GM18499 (cell line): ENCODE measurements at regions not wholly inside any gene's neighbourhood (a gene's known extent, or its start where the extent isn't known, plus 50 kb on each side); places are given as distances from the start of the nearest gene placed in this dataset.
A peak's percentile ranks its signal among the peaks of the same experiment; 100 is the strongest.
"Not testable (repeated sequence)": the region's sequence is repeated elsewhere in the genome, so short reads cannot be mapped to it uniquely, and the experiment has no call there.

Experiments
- ATAC-seq: cut with Tn5 transposase; IDR thresholded peaks from one replicate; pipeline ENCODE4 v1.9.1; 2021; ENCODE audit warnings: moderate number of reproducible peaks; ENCODE audit not compliant: insufficient read depth, unreplicated experiment

- ATAC-seq, result no peak
Observed at GRCh38 chr10:28354511-28354910, 51.6 kb upstream of the MPP7 start.

DNA sequence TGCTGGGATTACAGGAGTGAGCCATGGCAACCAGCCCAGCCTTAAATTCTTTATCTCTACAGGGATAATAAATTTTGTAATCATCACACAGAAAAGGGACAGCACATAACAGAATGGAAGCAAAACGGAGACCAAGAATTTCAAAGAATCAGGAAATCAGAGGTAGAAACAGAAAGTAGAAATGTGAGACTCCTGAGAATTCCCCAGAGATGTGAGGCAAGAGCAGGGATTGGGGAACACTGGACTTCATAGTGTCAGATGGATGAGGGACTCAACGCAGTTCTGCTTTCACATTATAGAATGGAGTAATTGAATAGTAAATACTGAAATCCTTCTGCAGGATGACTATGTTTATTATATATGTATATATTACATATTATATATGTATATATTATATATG lies 52.5 kb upstream of the MPP7 start:
- ATAC-seq, result no peak

DNA sequence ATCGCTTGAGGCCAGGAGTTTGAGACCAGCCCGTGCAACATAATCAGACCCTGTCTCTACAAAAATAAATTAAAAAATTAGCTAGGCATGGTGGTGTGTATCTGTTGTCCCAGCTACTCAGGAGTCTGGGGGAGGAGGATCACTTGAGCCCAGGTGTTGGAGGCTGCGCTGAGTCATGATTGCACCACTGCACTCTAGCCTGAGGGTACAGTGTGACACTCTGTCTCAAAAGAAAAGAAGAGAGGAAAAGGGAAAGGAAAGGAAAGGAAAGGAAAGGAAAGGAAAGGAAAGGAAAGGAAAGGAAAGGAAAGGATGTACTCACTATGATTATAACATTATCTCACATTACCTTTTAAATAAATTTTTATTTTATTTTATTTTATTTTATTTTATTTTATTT lies 56.5 kb upstream of the MPP7 start:
- no peak for ATAC-seq

- no peak for ATAC-seq
Observed at GRCh38 chr10:28360175-28360574, 57.3 kb upstream of the MPP7 start.

DNA sequence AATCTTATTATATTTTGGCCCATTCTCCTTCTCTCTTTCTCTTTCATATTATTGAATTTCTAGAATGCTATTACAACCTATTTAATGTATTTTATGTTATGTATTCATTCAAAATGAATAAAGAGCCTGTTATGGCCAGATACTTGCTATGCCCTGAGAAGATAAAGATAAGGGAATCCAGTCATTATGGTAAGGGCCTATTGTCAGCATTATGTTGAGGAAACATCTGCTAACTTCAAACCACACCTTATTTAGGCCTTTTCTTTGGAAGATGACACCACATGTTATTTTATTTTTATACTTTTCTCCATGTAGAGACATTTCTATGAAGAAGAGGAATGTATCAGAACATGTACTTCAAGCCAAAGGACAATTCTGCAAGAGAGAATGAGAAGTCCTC lies 60.5 kb upstream of the MPP7 start:
- no peak for ATAC-seq

DNA sequence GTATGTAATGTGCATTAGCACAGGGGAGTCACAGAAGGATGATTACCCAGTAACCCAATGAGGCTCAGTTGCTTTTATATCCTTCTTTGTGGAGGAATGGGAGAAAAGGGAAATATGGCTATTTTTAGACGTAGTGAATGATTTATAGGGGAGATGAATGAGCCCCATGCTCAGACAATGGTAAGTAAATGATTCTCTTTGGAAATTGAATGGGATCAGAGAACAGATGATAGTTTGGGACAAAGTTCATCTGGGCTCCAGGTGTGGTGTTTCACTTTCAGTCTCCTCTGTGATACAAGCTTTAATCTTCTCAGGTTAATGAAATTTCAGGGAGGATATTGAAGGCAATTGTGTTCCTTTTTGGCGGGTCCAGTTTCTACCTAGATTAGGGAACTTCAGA lies 63.0 kb upstream of the MPP7 start:
- no peak for ATAC-seq

- no peak for ATAC-seq
Observed at GRCh38 chr10:28366994-28367393, 64.1 kb upstream of the MPP7 start.

- ATAC-seq, result no peak
Observed at GRCh38 chr10:28367413-28367812, 64.5 kb upstream of the MPP7 start.

GRCh38 chr10:28367929-28368484 lies 65.1 kb upstream of the MPP7 start:
- peak; percentile 97 for ATAC-seq

DNA sequence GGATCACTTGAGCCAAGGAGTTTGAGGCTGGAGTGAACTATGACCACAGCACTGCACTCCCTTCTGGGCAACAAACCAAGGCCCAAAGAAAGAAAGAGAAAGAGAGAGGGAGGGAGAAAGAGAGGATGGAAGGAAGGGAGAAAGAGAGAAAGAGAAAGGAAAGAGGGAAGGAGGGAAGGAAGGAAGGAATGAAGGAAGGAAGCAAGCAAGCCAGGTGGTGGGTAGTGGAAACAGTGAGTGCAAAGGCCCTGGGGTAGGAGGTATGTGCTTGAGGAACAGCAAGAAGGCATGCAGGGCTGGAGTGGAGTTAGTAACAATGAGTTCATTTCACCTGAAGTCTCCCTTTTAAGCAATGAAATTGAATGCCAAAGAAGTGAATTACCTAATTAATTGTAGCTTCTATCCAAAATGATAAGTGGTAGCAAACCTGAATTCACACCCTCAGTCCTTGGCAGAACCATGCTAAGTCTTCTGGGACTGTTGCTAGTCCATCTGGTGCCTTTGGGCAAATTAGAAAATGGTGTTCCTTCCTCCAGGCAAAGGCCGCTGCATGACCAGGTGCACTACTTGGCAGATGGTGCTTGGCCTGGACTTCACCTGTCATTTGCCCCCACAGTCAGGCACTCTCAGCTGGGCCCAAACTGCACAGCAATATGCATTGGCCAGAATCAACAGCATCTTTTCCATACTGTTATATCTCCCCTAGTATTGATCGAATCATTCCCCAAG lies 67.4 kb upstream of the MPP7 start:
- no peak for ATAC-seq

GRCh38 chr10:28371638-28372037 lies 68.8 kb upstream of the MPP7 start:
- ATAC-seq, result not testable (repeated sequence)

GRCh38 chr10:28374036-28374435 lies 71.2 kb upstream of the MPP7 start:
- no peak for ATAC-seq

GRCh38 chr10:28375399-28376354 lies 72.8 kb upstream of the MPP7 start:
- no peak for ATAC-seq

DNA sequence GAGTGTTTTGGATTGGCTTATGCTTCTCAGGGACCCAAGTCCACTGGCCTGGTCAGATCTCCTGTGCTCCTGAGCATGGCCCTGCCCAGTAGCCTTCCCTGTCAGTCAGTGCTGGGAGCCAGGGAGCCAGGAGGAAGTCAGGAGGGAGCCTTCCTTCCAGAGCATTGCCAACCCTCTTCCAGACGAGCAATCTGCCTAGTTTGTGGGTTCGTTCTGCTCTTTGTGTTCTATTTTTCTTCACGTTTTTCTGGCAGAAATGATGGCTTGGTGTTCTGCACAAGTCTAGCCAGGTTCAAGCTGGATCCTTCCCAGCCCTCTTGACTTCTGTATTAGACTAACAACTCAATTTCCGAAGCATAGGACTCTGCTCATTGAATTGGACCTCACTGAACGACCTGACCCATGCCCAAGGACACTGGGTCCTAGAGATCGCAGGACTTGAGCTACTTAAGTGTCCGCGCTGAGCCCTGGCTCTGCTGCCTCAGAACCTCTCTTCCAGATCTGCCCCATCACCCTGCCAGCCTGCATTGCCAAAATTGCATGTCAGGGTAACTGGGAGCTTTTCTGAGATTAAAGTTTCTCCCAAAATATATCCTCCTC lies 76.2 kb upstream of the MPP7 start:
- no peak for ATAC-seq

DNA sequence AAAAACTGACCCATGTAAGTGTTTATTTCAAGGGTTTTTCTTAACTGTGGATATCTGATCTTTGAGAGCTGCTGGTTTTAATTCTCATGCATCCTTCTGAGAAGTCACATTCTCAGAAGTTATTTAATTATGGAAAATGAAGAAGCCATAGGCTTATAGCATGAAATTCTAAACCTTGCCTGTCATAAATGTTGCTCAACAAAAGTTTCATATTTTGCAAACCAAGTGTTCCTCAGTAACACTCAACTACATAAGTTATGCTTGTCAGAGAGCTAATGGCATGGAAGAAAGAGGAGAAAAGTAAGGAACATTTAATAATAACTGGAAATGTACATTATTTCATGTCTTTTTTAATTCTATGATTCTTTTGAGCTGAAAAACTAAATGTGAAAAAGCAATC lies 78.6 kb upstream of the MPP7 start:
- ATAC-seq, result no peak

- ATAC-seq, result peak; percentile 71
Observed at GRCh38 chr10:28381903-28382347, 79.1 kb upstream of the MPP7 start.

GRCh38 chr10:28382525-28383269 lies 79.8 kb upstream of the MPP7 start:
- no peak for ATAC-seq

DNA sequence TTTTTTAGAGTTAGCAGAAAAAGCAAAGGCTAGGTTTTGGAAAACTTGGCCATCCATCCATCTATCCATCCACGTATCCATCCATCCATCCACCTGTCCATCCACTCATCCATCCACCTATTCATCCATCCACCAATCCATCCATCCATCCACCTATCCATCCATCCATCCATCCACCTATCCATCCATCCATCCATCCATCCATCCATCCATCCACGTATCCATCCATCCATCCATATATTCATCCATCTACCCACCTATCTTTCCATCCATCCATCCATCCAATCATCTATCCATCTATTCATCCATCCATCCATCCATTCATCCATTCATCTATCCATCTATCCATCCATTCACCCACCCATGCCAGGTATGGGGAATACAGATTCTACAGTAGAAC lies 81.7 kb upstream of the MPP7 start:
- no peak for ATAC-seq

- ATAC-seq, result no peak
Observed at GRCh38 chr10:28385748-28386502, 83.1 kb upstream of the MPP7 start.
